SK-N-SH treated with all-trans-retinoic acid at 6 μM for 48 hours (cell line): ENCODE measurements at regions not wholly inside any gene's neighbourhood (a gene's known extent, or its start where the extent isn't known, plus 50 kb on each side); places are given as distances from the start of the nearest gene placed in this dataset.

Source experiments
- ARNTL ChIP-seq: fragments of 450-650 bp; formaldehyde crosslinking; IDR thresholded peaks from 2 replicates; pipeline ENCODE4 v1.5.0; 2020; ENCODE audit warnings: low read depth, mild to moderate bottlenecking, moderate library complexity, borderline replicate concordance
- BACH2 ChIP-seq: fragments of 250-450 bp; sonication (Bioruptor Pico); IDR thresholded peaks from 2 replicates; pipeline ENCODE4 v1.9.0; 2021; ENCODE audit warnings: mild to moderate bottlenecking, borderline replicate concordance
- CSDC2 ChIP-seq: fragments of 250-450 bp; sonication (Bioruptor Pico); IDR thresholded peaks from 2 replicates; pipeline ENCODE4 v1.5.0; 2020; ENCODE audit warnings: mild to moderate bottlenecking, moderate library complexity
- ESRRG ChIP-seq: fragments of 250-450 bp; sonication (Bioruptor Pico); IDR thresholded peaks from 2 replicates; pipeline ENCODE4 v1.6.1; 2021; ENCODE audit warnings: mild to moderate bottlenecking
- ISL1 ChIP-seq: fragments of 250-450 bp; sonication (Bioruptor Pico); IDR thresholded peaks from 2 replicates; pipeline ENCODE4 v2.1.2; 2022; ENCODE audit warnings: mild to moderate bottlenecking, moderate library complexity
- RARB ChIP-seq: fragments of 250-450 bp; sonication (Bioruptor Pico); IDR thresholded peaks from 2 replicates; pipeline ENCODE4 v1.8.0; 2021; ENCODE audit warnings: mild to moderate bottlenecking, moderate library complexity
- TOX ChIP-seq: fragments of 250-450 bp; sonication (Bioruptor Pico); IDR thresholded peaks from 2 replicates; pipeline ENCODE4 v1.8.0; 2021; ENCODE audit warnings: mild to moderate bottlenecking, moderate library complexity, borderline replicate concordance
- ZFP3 ChIP-seq: fragments of 250-450 bp; sonication (Bioruptor Pico); IDR thresholded peaks from 2 replicates; pipeline ENCODE4 v1.5.0; 2020; ENCODE audit warnings: mild to moderate bottlenecking, moderate library complexity
- ZFP30 ChIP-seq: fragments of 450-650 bp; formaldehyde crosslinking; IDR thresholded peaks from 2 replicates; pipeline ENCODE4 v1.5.0; 2022; ENCODE audit warnings: mild to moderate bottlenecking, moderate library complexity
- ZNF565 ChIP-seq: fragments of 450-650 bp; formaldehyde crosslinking; conservative IDR thresholded peaks from 2 replicates; pipeline ENCODE4 v1.5.0; 2020; ENCODE audit warnings: low read depth, mild to moderate bottlenecking, moderate library complexity
- ZNF70 ChIP-seq: fragments of 450-650 bp; formaldehyde crosslinking; IDR thresholded peaks from 2 replicates; pipeline ENCODE4 v1.5.0; 2020; ENCODE audit warnings: mild to moderate bottlenecking, moderate library complexity
- ZNF8 ChIP-seq: fragments of 450-650 bp; formaldehyde crosslinking; IDR thresholded peaks from 2 replicates; pipeline ENCODE4 v1.5.0; 2020; ENCODE audit warnings: mild to moderate bottlenecking, moderate library complexity
- TF ChIP-seq, protein P1 (sequence below): fragments of 250-450 bp; sonication (Bioruptor Pico); IDR thresholded peaks from 2 replicates; pipeline ENCODE4 v1.5.0; 2020; ENCODE audit warnings: mild to moderate bottlenecking, moderate library complexity
- TF ChIP-seq, protein P2 (sequence below): fragments of 250-450 bp; sonication (Bioruptor Pico); IDR thresholded peaks from 2 replicates; pipeline ENCODE4 v1.8.0; 2021; ENCODE audit warnings: low read depth, mild to moderate bottlenecking, moderate library complexity, borderline replicate concordance

DNA sequence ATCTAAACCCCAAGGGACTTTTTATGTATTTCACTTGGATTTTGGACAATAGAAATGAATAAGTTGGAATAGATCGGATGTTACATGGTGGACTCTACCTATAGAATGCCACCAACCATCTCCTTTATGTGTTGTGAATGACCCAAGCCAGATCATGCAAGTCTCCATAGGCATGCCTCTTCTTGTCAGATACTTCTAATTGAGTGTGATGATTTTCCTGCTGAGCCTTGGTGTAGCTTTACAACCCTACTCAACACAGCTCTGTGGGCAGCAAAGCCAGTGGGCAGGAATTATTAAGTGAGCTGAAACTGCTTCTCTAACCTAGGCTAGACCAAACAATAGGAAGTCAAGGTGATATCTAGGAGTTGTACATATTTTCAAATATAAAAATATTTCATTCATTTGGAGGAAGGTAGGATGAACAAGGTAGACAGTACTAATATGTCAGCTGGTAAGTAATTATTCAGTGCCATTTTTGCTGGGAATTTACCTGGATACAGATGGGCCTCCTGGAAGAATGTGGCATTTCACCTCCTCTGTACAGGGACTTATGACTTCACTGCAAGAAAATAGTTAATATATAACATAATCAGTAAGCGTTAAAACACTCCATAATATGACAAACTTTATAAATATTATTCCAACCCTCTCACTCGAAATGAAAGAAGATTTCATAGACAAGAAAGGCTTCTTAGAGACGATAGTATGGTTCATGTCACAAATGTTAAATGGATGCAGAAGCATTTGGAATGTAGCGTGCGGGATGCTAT lies 298.0 kb upstream of the FAT1 start:
- TF ChIP-seq RARB (CRISPR knock-in tag), result no peak
- no peak for TF ChIP-seq ZNF8 (CRISPR knock-in tag)
- no peak for TF ChIP-seq ZNF70 (CRISPR knock-in tag)
- no peak for TF ChIP-seq ZFP3 (CRISPR knock-in tag)
- TF ChIP-seq ZFP30 (CRISPR knock-in tag), result no peak
- TF ChIP-seq, protein P1, sequence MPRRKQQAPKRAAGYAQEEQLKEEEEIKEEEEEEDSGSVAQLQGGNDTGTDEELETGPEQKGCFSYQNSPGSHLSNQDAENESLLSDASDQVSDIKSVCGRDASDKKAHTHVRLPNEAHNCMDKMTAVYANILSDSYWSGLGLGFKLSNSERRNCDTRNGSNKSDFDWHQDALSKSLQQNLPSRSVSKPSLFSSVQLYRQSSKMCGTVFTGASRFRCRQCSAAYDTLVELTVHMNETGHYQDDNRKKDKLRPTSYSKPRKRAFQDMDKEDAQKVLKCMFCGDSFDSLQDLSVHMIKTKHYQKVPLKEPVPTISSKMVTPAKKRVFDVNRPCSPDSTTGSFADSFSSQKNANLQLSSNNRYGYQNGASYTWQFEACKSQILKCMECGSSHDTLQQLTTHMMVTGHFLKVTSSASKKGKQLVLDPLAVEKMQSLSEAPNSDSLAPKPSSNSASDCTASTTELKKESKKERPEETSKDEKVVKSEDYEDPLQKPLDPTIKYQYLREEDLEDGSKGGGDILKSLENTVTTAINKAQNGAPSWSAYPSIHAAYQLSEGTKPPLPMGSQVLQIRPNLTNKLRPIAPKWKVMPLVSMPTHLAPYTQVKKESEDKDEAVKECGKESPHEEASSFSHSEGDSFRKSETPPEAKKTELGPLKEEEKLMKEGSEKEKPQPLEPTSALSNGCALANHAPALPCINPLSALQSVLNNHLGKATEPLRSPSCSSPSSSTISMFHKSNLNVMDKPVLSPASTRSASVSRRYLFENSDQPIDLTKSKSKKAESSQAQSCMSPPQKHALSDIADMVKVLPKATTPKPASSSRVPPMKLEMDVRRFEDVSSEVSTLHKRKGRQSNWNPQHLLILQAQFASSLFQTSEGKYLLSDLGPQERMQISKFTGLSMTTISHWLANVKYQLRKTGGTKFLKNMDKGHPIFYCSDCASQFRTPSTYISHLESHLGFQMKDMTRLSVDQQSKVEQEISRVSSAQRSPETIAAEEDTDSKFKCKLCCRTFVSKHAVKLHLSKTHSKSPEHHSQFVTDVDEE (CRISPR knock-in tag), result no peak
- no peak for TF ChIP-seq ARNTL (CRISPR knock-in tag)
- TF ChIP-seq CSDC2 (CRISPR knock-in tag), result no peak
- TF ChIP-seq, protein P2, sequence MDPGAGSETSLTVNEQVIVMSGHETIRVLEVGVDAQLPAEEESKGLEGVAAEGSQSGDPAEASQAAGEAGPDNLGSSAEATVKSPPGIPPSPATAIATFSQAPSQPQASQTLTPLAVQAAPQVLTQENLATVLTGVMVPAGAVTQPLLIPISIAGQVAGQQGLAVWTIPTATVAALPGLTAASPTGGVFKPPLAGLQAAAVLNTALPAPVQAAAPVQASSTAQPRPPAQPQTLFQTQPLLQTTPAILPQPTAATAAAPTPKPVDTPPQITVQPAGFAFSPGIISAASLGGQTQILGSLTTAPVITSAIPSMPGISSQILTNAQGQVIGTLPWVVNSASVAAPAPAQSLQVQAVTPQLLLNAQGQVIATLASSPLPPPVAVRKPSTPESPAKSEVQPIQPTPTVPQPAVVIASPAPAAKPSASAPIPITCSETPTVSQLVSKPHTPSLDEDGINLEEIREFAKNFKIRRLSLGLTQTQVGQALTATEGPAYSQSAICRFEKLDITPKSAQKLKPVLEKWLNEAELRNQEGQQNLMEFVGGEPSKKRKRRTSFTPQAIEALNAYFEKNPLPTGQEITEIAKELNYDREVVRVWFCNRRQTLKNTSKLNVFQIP (CRISPR knock-in tag), result no peak
- no peak for TF ChIP-seq BACH2
- TF ChIP-seq ZNF565, result no peak
- no peak for TF ChIP-seq TOX
- no peak for TF ChIP-seq ESRRG (CRISPR knock-in tag)
- TF ChIP-seq ISL1 (CRISPR knock-in tag), result no peak
